ENCODE measurements at regions not wholly inside any gene's neighbourhood (a gene's known extent, or its start where the extent isn't known, plus 50 kb on each side); places are given as distances from the start of the nearest gene placed in this dataset.

GRCh38 chr4:27327421-27328181 lies 467.0 kb downstream of the STIM2 start:
- FAIRE-seq, result no peak
- WGBS (ENCODE audit: missing lambda C conversion rate), result 10% methylated on average over 4 of the region's 5 CpGs
- no peak for ATAC-seq
- POLR2A ChIA-PET, result no interaction called here
- H3K27ac ChIP-seq, result no peak overlapping the region
- no peak for DNase-seq (ENCODE audit: low read depth in 1 of 2, low spot score in 1 of 2)
- H3K4me2 ChIP-seq, result no peak overlapping the region
- TF ChIP-seq FOXS1 (CRISPR knock-in tag; IDR thresholded peaks at IDR 0.05), result no peak
- TF ChIP-seq HDAC2 (IDR thresholded peaks at IDR 0.05), result no peak
- TF ChIP-seq RCOR1 (IDR thresholded peaks at IDR 0.05; ENCODE audit: low read depth, low read length), result no peak
- TF ChIP-seq HOXB5 (CRISPR knock-in tag; IDR thresholded peaks at IDR 0.05), result no peak
- no peak for TF ChIP-seq ZSCAN20 (CRISPR knock-in tag; IDR thresholded peaks at IDR 0.05)
- no peak for TF ChIP-seq PHF8 (IDR thresholded peaks at IDR 0.05; ENCODE audit: borderline replicate concordance, low read depth)
- TF ChIP-seq MAFK (IDR thresholded peaks at IDR 0.05; ENCODE audit: partially characterized antibody), result no peak
- TF ChIP-seq POLR2A (IDR thresholded peaks at IDR 0.05; ENCODE audit: low read length), result no peak
- CTCF ChIA-PET, result no interaction called here
- no peak overlapping the region for H3K4me3 ChIP-seq
- H3K9me3 ChIP-seq, result no peaks in the 10 kb centered on the region
- no peaks in the 10 kb centered on the region for H3K4me1 ChIP-seq

- no peak overlapping the region for H3K27ac ChIP-seq
- 29% methylated on average over 3 of the region's 3 CpGs for WGBS (ENCODE audit: missing lambda C conversion rate)
- FAIRE-seq (no peak), ATAC-seq (no peak), DNase-seq (ENCODE audit: low read depth in 1 of 2, low spot score in 1 of 2) (no peak)
- CTCF ChIA-PET, result no interaction called here
- no peaks in the 10 kb centered on the region for H3K9me3 ChIP-seq
- TF ChIP-seq MAFK (IDR thresholded peaks at IDR 0.05; ENCODE audit: partially characterized antibody), result peak; percentile 24
- no peak for TF ChIP-seq JUN (IDR thresholded peaks at IDR 0.05)
- no peak overlapping the region for H3K4me2 ChIP-seq
- no peaks in the 10 kb centered on the region for H3K4me1 ChIP-seq
- H3K4me3 ChIP-seq, result no peak overlapping the region
- POLR2A ChIA-PET, result no interaction called here
Observed at GRCh38 chr4:27338530-27338929, 477.9 kb downstream of the STIM2 start.

GRCh38 chr4:27343411-27343810 lies 482.8 kb downstream of the STIM2 start:
- ATAC-seq, result no peak
- Histone ChIP-seq H3K27ac (no peak overlapping the region), H3K4me1 (no peaks in the 10 kb centered on the region), H3K4me3 (no peak overlapping the region), H3K9me3 (no peaks in the 10 kb centered on the region), H3K4me2 (no peak overlapping the region)
- 16% methylated on average over 3 of the region's 3 CpGs for WGBS (ENCODE audit: missing lambda C conversion rate)
- no peak for DNase-seq (ENCODE audit: low read depth in 1 of 2, low spot score in 1 of 2)
- FAIRE-seq, result no peak
- ChIA-PET CTCF (no interaction called here), POLR2A (no interaction called here)
- TF ChIP-seq FOXS1 (CRISPR knock-in tag; IDR thresholded peaks at IDR 0.05), result no peak
- no peak for TF ChIP-seq SMC3 (IDR thresholded peaks at IDR 0.05)
- TF ChIP-seq MAZ (IDR thresholded peaks at IDR 0.05; ENCODE audit: borderline replicate concordance, low read depth, low read length), result no peak
- TF ChIP-seq SREBF2 (IDR thresholded peaks at IDR 0.05), result no peak
- no peak for TF ChIP-seq BHLHE40 (IDR thresholded peaks at IDR 0.05; ENCODE audit: low read depth, low read length)
- TF ChIP-seq EHMT2 (IDR thresholded peaks at IDR 0.05; ENCODE audit: low read depth), result no peak
- TF ChIP-seq ZSCAN20 (CRISPR knock-in tag; IDR thresholded peaks at IDR 0.05), result no peak
- no peak for TF ChIP-seq MYC (IDR thresholded peaks at IDR 0.05; ENCODE audit: borderline replicate concordance, low read length)
- TF ChIP-seq EHF (CRISPR knock-in tag; IDR thresholded peaks at IDR 0.05), result no peak
- TF ChIP-seq USF2 (IDR thresholded peaks at IDR 0.05), result no peak
- no peak for TF ChIP-seq POLR2AphosphoS2 (conservative IDR thresholded peaks at IDR 0.05; ENCODE audit: low read length)
- TF ChIP-seq EP300 (IDR thresholded peaks at IDR 0.05), result no peak
- no peak for TF ChIP-seq POLR2A (IDR thresholded peaks at IDR 0.05; ENCODE audit: low read length)
- TF ChIP-seq CBX2 (IDR thresholded peaks at IDR 0.05; ENCODE audit: borderline replicate concordance, low read depth), result no peak
- TF ChIP-seq HES2 (IDR thresholded peaks at IDR 0.05), result no peak
- no peak for TF ChIP-seq KDM5A (IDR thresholded peaks at IDR 0.05)

GRCh38 chr4:27350161-27350560 lies 489.5 kb downstream of the STIM2 start:
- ATAC-seq, result no peak
- 26% methylated on average over 3 of the region's 3 CpGs for WGBS (ENCODE audit: missing lambda C conversion rate)
- POLR2A ChIA-PET, result no interaction called here
- Histone ChIP-seq H3K4me2 (no peak overlapping the region), H3K27ac (no peak overlapping the region), H3K4me3 (no peak overlapping the region), H3K4me1 (no peaks in the 10 kb centered on the region), H3K9me3 (no peaks in the 10 kb centered on the region)
- no peak for DNase-seq (ENCODE audit: low read depth in 1 of 2, low spot score in 1 of 2)
- CTCF ChIA-PET, result no interaction called here
- FAIRE-seq, result no peak
- TF ChIP-seq FOSB (CRISPR knock-in tag; IDR thresholded peaks at IDR 0.05), result no peak
- no peak for TF ChIP-seq HMGXB4 (CRISPR knock-in tag; IDR thresholded peaks at IDR 0.05; ENCODE audit: borderline replicate concordance)
- TF ChIP-seq SREBF2 (IDR thresholded peaks at IDR 0.05), result no peak
- no peak for TF ChIP-seq NPAS2 (CRISPR knock-in tag; IDR thresholded peaks at IDR 0.05; ENCODE audit: borderline replicate concordance)
- no peak for TF ChIP-seq HEYL (CRISPR knock-in tag; IDR thresholded peaks at IDR 0.05)
- TF ChIP-seq HDAC2 (IDR thresholded peaks at IDR 0.05), result no peak
- no peak for TF ChIP-seq RNF2 (IDR thresholded peaks at IDR 0.05; ENCODE audit: borderline replicate concordance, low read depth)
- no peak for TF ChIP-seq POLR2A (IDR thresholded peaks at IDR 0.05; ENCODE audit: low read length)
- no peak for TF ChIP-seq RFX5 (IDR thresholded peaks at IDR 0.05)
- TF ChIP-seq ZNF302 (CRISPR knock-in tag; IDR thresholded peaks at IDR 0.05), result no peak
- no peak for TF ChIP-seq EP300 (IDR thresholded peaks at IDR 0.05)
- TF ChIP-seq EHF (CRISPR knock-in tag; IDR thresholded peaks at IDR 0.05), result no peak
- no peak for TF ChIP-seq BHLHE40 (IDR thresholded peaks at IDR 0.05; ENCODE audit: low read depth, low read length)
- TF ChIP-seq RAD21 (conservative IDR thresholded peaks at IDR 0.05 in 1 of 2, IDR thresholded peaks at IDR 0.05 in 1 of 2), result no peak
